ENCODE measurements at regions not wholly inside any gene's neighbourhood (a gene's known extent, or its start where the extent isn't known, plus 50 kb on each side); places are given as distances from the start of the nearest gene placed in this dataset.

DNA sequence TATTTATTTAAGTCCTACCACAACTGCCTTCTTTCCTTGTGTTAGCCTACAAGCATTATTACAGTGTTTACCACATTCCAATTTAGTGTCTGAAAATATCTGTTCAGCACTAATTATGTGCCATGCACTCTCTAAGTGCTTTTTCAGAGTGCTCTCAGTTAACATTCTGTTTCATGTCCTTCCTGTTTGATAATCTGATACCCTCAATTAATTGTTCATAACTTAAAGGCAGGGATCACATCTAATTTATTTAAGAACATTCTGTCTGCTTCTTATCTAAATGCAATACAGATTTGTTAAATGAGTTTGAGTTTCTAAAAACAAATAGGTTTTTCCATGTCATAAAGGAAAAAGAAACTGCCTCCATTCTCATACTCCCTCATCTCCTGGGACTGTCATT, 649.6 kb upstream of the ATXN8OS start:
- Histone ChIP-seq H3K27me3 (replicated peaks) (no peaks in the 10 kb centered on the region), H3K27ac (no peak overlapping the region), H3K4me3 (no peak overlapping the region), H3K36me3 (no peaks in the 10 kb centered on the region), H3K4me1 (replicated peaks) (no peaks in the 10 kb centered on the region), H3K9me3 (replicated peaks) (no peaks in the 10 kb centered on the region)
- DNase-seq (ENCODE audit: low read depth in 1 of 2, low spot score in 2 of 2) = no peak

DNA sequence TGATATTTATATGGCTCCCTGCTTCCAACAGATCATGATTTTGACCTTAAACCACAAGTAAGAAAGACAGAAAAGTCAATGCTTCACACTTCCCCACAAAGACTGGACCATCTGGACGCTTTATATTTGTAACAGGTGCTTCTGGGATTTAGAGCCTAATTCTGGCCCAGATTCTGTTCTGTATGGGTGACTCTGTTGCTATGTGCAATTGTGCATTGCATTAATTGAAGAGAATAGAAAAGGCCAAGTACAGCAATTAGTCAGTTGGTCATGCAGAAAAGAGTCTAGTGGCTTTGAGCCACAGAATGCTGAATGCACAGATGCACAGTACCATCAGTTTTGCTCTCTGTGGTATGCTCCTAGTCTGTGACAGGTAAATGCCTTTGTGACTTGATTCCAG, 657.4 kb upstream of the ATXN8OS start:
- no peak overlapping the region for H3K27ac ChIP-seq

DNA sequence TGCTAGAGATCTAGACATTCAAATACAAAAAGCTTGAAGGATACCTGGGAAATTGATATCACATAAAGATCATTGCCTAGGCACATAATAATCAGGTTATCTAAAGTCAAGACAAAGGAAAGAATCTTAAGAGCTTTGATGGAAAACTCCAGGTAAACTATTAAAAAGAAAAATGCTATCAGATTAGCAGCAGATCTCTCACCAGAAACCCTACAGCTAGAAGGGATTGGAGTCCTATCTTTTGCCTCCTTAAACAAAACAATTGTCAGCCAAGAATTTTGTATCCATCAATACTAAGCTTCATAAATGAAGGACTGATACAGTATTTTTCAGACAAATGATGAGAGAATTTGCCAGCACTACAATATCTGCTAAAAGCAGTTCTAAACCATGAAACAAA, 682.4 kb upstream of the ATXN8OS start:
- Histone ChIP-seq H3K36me3 (no peaks in the 10 kb centered on the region), H3K27ac (no peak overlapping the region), H3K4me1 (replicated peaks) (no peaks in the 10 kb centered on the region), H3K9me3 (replicated peaks) (no peaks in the 10 kb centered on the region), H3K27me3 (replicated peaks) (no peaks in the 10 kb centered on the region), H3K4me3 (no peak overlapping the region)
- no peak for DNase-seq (ENCODE audit: low read depth in 1 of 2, low spot score in 2 of 2)

More for the DNA sequence above, 657.4 kb upstream of the ATXN8OS start:
- Histone ChIP-seq H3K27me3 (replicated peaks) (no peaks in the 10 kb centered on the region), H3K4me1 (replicated peaks) (no peaks in the 10 kb centered on the region), H3K36me3 (no peaks in the 10 kb centered on the region), H3K4me3 (no peak overlapping the region), H3K9me3 (replicated peaks) (no peaks in the 10 kb centered on the region)
- DNase-seq (ENCODE audit: low read depth in 1 of 2, low spot score in 2 of 2) = no peak

DNA sequence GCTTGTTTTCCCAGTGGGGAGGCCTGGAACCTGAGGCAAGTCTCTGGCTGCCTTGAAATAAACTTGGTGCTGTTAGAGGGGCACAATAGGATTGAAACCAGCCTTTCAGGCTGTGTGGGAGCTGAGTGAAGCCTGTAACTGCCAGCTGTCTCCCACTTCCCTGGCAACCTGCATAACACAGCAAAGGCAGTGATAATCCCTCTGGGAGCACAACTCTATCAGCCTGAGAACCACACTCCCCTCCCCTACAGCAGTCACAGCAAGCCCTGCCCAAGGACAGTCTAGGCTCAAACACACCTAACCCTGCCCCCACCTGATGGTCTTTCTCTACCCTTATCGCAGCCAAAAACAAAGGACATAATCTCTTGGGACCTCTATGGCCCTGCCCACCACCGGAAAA, 683.8 kb upstream of the ATXN8OS start:
- no peaks in the 10 kb centered on the region for H3K36me3 ChIP-seq
- no peaks in the 10 kb centered on the region for H3K4me1 ChIP-seq (replicated peaks)
- no peak overlapping the region for H3K27ac ChIP-seq
- H3K27me3 ChIP-seq (replicated peaks) = no peaks in the 10 kb centered on the region
- DNase-seq (ENCODE audit: low read depth in 1 of 2, low spot score in 2 of 2) = no peak
- no peak overlapping the region for H3K4me3 ChIP-seq
- H3K9me3 ChIP-seq (replicated peaks) = no peaks in the 10 kb centered on the region

DNA sequence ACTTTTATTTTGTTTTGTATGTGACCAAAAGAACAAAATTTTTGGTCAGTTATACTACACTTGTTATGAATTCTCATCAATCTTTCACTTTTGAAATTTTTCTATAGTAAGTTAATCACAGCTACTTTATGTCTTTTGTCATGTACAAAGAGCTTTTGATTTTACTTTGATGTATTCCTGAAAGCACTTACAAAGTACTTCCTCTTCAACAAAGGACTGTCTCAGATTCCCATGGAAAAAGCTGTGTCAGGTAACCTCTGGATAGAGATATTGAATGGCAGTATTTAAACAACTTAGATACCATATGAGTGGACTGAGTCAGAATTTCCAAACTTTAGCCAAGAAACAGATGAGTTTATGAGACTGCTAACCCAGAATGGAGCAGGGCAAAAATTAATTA, 689.3 kb upstream of the ATXN8OS start:
- H3K27me3 ChIP-seq (replicated peaks) = no peaks in the 10 kb centered on the region
- H3K4me3 ChIP-seq = no peak overlapping the region
- no peaks in the 10 kb centered on the region for H3K9me3 ChIP-seq (replicated peaks)
- no peaks in the 10 kb centered on the region for H3K4me1 ChIP-seq (replicated peaks)
- H3K27ac ChIP-seq = no peak overlapping the region
- H3K36me3 ChIP-seq = no peaks in the 10 kb centered on the region
- DNase-seq (ENCODE audit: low read depth in 1 of 2, low spot score in 2 of 2) = no peak

GRCh38 chr13:69410761-69411160, 696.9 kb upstream of the ATXN8OS start:
- Histone ChIP-seq H3K4me3 (no peak overlapping the region), H3K36me3 (no peaks in the 10 kb centered on the region), H3K9me3 (replicated peaks) (no peaks in the 10 kb centered on the region), H3K27me3 (replicated peaks) (no peaks in the 10 kb centered on the region), H3K4me1 (replicated peaks) (no peaks in the 10 kb centered on the region), H3K27ac (no peak overlapping the region)
- no peak for DNase-seq (ENCODE audit: low read depth in 1 of 2, low spot score in 2 of 2)

- Histone ChIP-seq H3K27ac (no peak overlapping the region), H3K36me3 (no peaks in the 10 kb centered on the region), H3K4me1 (replicated peaks) (no peaks in the 10 kb centered on the region), H3K27me3 (replicated peaks) (no peaks in the 10 kb centered on the region), H3K4me3 (no peak overlapping the region), H3K9me3 (replicated peaks) (no peaks in the 10 kb centered on the region)
- DNase-seq (ENCODE audit: low read depth in 1 of 2, low spot score in 2 of 2) = no peak
Observed at GRCh38 chr13:69391756-69392155, 715.9 kb upstream of the ATXN8OS start.

DNA sequence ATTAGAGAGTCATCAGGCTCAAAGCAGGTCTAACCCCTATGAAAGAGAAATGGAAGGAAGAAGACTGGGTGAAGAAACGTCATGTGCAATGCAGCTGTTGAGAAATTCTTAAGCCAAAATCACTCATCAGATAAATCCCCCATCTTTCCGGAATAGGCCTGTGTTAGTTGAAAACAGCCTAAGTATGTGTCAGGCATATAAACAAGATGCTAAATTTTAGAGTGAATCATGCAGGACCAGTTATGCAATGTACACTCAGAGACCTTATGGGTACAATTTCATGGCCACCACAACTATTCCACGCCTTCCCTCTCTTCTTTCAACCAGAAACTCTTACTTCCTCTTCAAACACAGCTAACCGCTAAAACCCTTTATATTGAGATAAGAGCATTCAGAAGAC, 717.7 kb upstream of the ATXN8OS start:
- no peaks in the 10 kb centered on the region for H3K27me3 ChIP-seq (replicated peaks)
- H3K9me3 ChIP-seq (replicated peaks) = no peaks in the 10 kb centered on the region
- no peak overlapping the region for H3K4me3 ChIP-seq
- no peak overlapping the region for H3K27ac ChIP-seq
- no peaks in the 10 kb centered on the region for H3K4me1 ChIP-seq (replicated peaks)
- no peaks in the 10 kb centered on the region for H3K36me3 ChIP-seq
- no peak for DNase-seq (ENCODE audit: low read depth in 1 of 2, low spot score in 2 of 2)

DNA sequence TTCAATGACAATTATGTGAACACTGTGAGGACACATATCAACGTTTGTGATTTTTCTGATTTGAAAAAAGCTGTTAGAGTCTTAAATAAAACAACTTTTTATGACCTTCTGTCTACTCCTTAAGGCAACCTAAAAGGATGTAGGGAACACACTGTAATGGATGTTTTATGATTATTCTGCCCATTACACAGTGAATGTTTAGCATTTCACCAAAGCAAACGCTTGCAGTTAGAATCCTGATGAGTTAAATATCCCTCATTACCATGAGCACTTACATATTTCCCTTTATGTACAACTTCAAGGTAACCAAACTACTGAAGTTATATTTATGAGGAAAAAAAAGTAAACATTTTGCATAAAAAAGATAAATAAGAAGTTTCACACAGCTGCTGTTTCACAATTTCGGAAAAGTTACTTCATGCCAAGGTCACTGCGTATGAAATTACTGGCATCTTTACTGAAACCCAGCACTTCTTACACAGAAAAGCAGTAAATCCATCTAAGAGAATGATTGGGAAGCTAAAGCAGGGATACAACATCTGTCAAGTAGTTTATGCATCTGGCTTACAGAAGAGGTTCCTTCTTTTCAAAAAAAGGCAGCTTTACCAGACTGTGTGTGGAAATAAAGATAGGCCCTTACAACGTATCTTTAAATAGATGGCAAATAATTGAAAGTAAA, 733.7 kb upstream of the ATXN8OS start:
- H3K27ac ChIP-seq = no peak overlapping the region
- DNase-seq (ENCODE audit: low read depth in 1 of 2, low spot score in 2 of 2) = no peak
- H3K9me3 ChIP-seq (replicated peaks) = no peaks in the 10 kb centered on the region
- no peaks in the 10 kb centered on the region for H3K4me1 ChIP-seq (replicated peaks)
- H3K36me3 ChIP-seq = no peaks in the 10 kb centered on the region
- H3K4me3 ChIP-seq = no peak overlapping the region
- no peaks in the 10 kb centered on the region for H3K27me3 ChIP-seq (replicated peaks)

- no peaks in the 10 kb centered on the region for H3K36me3 ChIP-seq
- no peak overlapping the region for H3K27ac ChIP-seq
- no peaks in the 10 kb centered on the region for H3K27me3 ChIP-seq (replicated peaks)
- no peaks in the 10 kb centered on the region for H3K9me3 ChIP-seq (replicated peaks)
- no peak for DNase-seq (ENCODE audit: low read depth in 1 of 2, low spot score in 2 of 2)
- H3K4me1 ChIP-seq (replicated peaks) = no peaks in the 10 kb centered on the region
- H3K4me3 ChIP-seq = no peak overlapping the region
Observed at GRCh38 chr13:69363360-69363759, 744.3 kb upstream of the ATXN8OS start.

GRCh38 chr13:69331245-69331644, 776.4 kb upstream of the ATXN8OS start:
- Histone ChIP-seq H3K9me3 (replicated peaks) (no peaks in the 10 kb centered on the region), H3K4me1 (replicated peaks) (no peaks in the 10 kb centered on the region), H3K27me3 (replicated peaks) (no peaks in the 10 kb centered on the region), H3K27ac (no peak overlapping the region), H3K4me3 (no peak overlapping the region), H3K36me3 (no peaks in the 10 kb centered on the region)
- DNase-seq (ENCODE audit: low read depth in 1 of 2, low spot score in 2 of 2) = no peak

DNA sequence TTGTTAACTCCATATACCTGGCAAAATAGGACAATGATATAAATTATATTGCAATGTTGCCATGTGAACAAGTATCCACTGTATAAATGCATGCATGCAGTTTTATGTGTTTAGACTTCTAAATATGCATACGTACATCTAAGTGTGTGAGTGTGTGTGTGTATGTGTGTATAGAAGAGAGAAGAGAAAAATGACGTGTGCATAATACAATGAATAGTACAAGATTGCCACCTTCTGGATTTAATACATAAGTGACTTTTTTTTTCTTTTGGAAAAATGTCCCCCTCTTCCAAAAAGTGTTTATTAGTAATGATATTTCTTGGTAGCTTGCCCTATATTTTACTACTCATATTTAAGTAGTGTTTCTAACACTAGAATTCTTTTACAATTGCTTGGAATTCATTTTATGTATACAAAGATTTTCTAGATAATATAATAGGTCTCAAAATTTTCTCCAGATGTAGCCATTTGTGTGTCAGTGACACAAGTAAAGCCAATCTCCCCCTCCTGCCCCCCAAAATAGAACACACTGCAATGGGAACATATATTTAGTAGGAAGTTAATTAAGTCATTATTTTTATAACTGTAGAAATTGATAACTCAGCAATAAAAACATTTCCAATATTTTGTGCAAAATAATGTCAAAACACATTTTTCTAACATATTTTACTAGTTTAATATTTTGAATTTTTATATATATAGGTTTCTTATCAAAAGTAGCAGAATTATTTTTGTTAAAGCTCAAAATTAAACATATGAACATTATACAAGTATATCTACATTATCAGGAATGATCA, 783.3 kb upstream of the ATXN8OS start:
- no peak for DNase-seq (ENCODE audit: low read depth in 1 of 2, low spot score in 2 of 2)
- Histone ChIP-seq H3K27me3 (replicated peaks) (no peaks in the 10 kb centered on the region), H3K9me3 (replicated peaks) (no peaks in the 10 kb centered on the region), H3K4me1 (replicated peaks) (no peaks in the 10 kb centered on the region), H3K27ac (no peak overlapping the region), H3K4me3 (no peak overlapping the region), H3K36me3 (no peaks in the 10 kb centered on the region)

- no peaks in the 10 kb centered on the region for H3K9me3 ChIP-seq (replicated peaks)
- no peaks in the 10 kb centered on the region for H3K36me3 ChIP-seq
- H3K27me3 ChIP-seq (replicated peaks) = no peaks in the 10 kb centered on the region
- H3K27ac ChIP-seq = no peak overlapping the region
- no peak for DNase-seq (ENCODE audit: low read depth in 1 of 2, low spot score in 2 of 2)
- H3K4me1 ChIP-seq (replicated peaks) = no peaks in the 10 kb centered on the region
- no peak overlapping the region for H3K4me3 ChIP-seq
Observed at GRCh38 chr13:69319656-69320055, 788.0 kb upstream of the ATXN8OS start.

GRCh38 chr13:69315039-69315438, 792.6 kb upstream of the ATXN8OS start:
- H3K9me3 ChIP-seq (replicated peaks) = no peaks in the 10 kb centered on the region
- no peak overlapping the region for H3K4me3 ChIP-seq
- H3K4me1 ChIP-seq (replicated peaks) = no peaks in the 10 kb centered on the region
- no peak for DNase-seq (ENCODE audit: low read depth in 1 of 2, low spot score in 2 of 2)
- no peaks in the 10 kb centered on the region for H3K27me3 ChIP-seq (replicated peaks)
- no peak overlapping the region for H3K27ac ChIP-seq
- no peaks in the 10 kb centered on the region for H3K36me3 ChIP-seq
